HG02623 (cell line): ENCODE measurements at regions not wholly inside any gene's neighbourhood (a gene's known extent, or its start where the extent isn't known, plus 50 kb on each side); places are given as distances from the start of the nearest gene placed in this dataset.
"Not testable (repeated sequence)": the region's sequence is repeated elsewhere in the genome, so short reads cannot be mapped to it uniquely, and the experiment has no call there.

Experiments used
- ATAC-seq: cut with Tn5 transposase; IDR thresholded peaks from one replicate; pipeline ENCODE4 v1.9.1; 2021; ENCODE audit warnings: moderate library complexity; ENCODE audit not compliant: unreplicated experiment

DNA sequence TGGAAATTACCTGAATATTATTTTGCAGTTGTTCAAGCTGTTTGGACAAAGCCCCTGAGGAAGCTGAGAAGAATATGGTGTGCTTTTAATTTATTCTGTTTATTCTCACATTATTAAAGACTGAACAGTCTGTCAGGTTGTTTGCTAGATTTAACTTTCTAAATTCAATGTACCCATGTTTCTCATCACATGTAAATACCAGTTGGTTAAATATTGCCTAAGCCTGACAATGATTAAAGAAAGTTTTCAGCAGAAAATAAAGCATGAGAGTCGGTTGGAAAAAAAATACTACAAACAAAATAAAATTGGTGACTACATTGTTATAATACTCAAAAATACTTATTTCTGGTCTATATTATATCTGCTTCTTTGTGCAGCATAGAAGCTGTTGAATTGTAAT lies 1974.7 kb downstream of the ARAP2 start:
- ATAC-seq = no peak

DNA sequence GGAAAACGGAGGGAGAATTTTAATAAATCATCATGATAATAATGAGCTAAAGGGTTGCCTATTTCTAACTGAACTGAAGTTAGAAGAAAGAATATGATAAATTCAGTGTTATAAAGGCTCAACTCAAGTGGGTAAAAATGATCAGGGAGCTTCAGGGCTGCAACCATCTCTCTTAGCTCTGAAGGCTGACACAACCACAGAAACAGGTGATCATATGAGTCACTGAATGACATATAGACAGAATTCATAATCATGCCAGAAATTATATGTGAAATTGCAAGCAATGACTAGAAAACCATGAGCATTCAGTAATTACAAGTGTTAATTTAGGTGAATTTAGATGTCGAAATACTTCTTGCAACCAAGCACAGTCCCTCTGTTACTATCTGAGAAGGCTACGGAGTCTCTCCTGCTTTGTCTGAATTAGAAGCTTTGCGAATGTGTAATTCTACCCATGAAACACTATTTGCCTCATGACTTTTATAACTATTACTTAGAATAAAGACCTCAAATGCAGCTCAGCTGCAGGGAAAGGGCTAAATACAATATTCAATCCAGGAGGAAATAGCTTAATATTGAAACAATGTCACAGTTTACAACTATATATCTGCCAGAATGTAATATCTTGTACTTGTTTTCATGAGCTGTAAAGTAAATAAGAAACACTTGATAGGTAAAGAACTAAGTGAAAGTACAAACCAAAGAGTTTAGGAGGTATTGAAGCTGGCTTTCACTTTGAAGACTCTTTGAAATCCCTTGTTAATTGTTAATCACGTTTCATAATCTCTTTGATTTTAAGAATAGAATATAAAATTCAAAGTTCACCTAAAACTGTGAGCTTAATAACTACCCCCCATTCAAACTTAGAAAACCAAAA lies 1972.6 kb downstream of the ARAP2 start:
- ATAC-seq = no peak

DNA sequence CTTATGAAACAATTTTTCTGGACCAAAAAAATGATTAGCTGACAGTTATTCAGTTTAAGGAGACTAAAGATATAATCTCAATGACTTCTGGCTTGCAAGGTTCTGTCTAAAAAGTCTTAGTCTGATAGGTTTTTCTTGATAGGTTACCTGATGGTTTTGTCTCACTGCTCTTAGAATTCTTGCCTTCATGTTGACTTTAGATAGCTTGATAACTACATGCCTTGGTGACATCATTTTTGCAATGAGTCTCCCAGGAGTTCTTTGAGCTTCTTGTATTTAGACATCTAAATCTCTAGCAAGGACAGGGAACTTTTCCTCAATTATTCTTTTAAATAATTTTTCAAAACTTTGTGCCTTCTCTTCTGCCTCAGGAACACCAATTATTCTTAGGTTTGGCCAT lies 1965.3 kb downstream of the ARAP2 start:
- no peak for ATAC-seq

DNA sequence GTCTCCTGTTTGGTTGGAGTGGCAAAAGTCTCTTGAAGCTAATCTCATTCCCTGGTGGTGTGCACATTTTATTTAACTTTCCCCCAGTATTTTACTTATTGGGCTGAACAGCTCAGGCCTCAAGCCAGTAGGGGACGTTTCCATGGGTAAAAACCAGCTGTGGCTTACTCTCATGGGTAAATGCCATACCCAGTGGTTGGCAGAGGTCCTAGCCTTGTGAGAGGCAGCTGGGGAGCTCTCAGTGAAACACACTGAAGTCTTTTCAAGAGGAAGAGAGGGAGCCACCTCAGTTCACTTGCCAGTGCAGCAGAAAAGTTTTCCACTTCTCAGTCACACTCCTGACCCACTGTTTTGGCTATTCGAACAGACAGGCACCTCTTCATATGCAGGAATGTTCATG lies 1964.2 kb downstream of the ARAP2 start:
- ATAC-seq = no peak

DNA sequence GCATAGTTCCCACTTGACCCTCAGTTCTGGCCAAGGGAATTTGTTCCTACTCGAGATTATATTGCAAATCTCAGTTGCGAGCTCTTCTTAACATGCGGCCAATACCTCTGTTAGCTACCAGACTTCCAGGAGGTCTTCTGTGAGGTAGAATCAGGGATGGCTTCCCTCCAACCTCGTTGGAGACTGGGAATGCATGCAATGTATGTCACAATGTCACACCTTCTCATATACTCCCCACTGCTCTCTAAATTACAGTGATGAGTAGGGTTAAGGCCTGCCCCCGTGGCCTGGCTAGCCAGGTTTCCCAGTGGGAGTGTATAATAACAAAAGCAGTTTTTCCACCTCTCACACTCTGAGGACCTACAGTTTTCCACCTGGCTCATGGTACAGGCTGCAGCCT lies 1962.5 kb downstream of the ARAP2 start:
- ATAC-seq = no peak

DNA sequence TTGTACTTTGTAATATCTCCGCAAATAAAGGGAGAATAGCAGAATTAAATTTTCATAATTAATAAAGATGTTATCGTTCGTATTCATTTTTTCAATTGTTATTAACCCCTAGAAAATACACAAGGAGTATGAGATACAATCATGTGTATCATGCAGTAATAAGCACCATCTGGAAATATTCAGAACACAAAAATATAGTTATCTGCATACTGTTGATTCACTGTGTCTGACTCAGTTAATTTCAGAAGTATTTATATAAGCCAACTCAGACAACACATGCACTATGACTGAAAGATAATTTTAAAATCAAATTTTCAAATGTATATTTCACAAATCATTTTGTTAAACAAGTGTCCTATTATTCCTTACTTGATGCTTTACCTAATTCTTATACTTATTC lies 1954.8 kb downstream of the ARAP2 start:
- no peak for ATAC-seq

DNA sequence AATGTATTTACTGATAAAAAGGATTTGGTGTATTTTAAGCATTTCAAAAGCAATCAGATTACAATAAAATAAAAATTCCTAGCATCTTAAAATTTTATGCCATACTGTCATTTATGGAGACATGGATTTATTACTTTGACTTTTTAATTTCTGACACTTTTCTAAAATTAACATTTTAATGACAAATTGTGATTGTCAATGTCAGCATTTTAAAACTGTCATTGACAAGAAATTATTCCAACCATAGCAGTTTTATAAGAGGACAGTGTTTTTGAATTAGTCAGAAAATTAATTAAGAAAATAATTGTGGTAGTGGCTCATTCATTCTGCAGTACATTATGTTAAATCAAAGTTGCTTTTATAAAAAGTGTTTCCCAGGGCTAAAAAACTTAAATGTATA lies 1954.4 kb downstream of the ARAP2 start:
- ATAC-seq = no peak

DNA sequence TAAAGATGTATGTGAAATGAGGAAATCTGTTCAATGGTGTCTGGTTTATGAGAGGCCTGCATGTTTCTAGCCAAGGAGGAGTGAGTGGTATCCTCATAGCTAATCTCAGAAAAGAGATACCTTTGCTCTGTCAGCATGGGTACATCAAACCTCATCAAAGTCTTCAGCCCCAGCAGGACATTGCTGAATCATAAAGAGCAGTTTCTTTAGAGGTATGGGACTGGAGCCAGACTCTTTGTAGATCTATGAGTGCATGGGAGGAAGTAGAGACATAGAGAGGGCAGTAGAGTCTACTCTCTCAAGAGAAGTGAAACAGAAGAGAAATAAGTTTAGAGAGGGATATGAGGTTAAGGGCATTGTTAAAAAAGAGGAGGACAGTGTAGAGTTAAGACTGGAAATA lies 1950.9 kb downstream of the ARAP2 start:
- ATAC-seq = no peak

DNA sequence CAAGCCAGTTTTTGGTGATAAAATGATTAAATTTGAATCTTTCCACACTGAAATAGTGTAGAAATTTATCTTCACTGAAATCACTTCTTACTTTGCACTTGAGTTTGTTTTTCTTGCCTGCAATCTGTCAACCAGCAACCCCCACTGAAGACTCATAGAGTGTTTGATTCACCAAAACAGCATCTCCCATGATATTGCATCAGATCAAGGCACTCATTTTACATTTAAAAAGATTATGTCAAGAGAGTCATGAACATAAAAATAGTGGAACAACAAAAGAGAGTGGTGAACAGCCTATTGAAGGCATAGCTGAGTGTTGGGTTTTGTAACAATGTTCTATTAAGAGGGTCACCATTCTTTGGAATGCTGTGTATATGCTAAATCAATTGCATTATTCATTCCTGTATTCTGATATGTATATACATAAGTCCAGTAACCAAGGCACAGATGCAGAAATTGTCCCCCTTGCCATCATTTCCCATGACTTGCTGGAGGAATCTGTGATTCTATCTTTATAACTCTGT lies 1934.9 kb downstream of the ARAP2 start:
- no peak for ATAC-seq

DNA sequence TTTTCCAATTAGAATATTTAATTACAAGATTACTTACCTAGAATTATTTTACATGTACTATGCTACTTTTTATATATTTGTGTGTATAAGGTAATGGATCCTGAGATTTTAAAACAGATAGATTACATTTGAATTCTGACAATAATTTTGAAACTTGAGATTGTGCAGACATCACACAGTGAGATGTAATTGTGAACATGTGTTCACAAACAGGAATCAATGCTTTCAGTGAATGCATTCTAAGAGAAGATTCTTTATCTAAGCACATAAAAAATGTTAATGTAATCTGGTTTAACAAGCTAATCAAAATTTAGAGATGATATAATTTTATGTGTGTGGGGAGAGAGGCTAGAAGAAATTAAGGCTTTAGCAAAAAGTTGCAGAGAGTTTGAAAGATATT lies 1925.5 kb downstream of the ARAP2 start:
- ATAC-seq = no peak

DNA sequence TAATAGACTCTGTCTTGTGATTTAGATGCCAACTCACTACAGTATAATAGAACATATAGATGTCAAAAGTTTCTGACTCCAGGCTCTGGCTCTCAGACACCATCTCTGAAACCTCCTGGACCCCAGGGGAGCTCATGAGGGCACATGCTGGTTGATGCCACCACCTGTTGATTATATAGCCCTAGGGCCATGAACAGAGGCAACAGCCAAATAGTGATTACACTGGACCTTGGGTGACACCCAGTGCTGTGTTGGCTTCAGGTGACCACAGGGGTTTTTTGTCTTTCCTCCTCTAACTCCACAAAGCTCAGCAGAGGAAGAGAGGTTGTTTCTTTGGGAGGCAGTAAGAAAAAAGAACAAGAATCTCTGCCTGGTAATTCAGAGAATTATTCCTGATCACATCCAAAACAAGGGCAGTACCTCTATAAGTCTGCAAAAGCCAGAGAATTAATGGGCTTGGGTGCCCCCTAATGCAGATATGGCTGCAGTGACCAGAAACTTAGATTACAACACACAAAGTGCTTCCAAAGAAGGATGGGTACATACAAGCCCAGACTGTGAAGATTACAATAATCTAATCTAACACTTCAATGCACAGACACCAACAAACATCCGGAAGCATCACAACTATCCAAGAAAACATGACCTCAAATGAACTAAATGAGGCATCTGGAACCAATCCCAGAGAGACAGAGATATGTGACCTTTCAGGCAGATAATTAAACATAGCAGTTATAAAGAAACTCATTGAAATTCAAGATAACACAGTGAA lies 1920.6 kb downstream of the ARAP2 start:
- ATAC-seq = no peak

DNA sequence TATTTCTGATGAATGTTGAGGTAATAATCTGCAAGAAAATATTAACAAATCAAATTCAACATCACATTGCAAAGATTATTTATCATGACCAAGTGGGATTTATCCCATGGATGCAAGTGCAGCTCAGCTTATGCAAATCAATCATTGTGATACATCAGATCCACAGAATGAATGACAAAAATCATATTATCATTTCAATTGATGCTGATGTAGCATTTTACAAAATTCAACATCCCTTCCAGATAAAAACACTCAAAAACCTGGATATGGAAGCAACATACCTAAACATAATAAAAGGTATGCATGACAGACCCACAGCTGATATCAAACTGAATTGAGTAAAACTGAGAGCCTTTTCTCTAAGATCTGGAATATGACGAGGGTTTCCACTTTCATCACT lies 1915.4 kb downstream of the ARAP2 start:
- no peak for ATAC-seq

DNA sequence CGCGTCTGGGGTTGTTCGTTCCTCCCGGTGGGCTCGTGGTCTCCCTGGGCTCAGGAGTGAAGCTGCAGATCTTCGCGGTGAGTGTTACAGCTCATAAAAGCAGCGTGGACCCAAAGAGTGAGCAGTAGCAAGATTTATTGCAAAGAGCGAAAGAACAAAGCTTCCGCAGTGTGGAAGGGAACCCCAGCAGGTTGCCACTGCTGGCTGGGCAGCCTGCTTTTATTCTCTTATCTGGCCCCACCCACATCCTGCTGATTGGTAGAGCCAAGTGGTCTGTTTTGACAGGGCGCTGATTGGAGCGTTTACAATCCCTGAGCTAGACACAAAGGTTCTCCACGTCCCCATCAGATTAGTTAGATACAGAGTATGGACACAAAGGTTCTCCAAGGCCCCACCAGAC lies 1909.2 kb downstream of the ARAP2 start:
- not testable (repeated sequence) for ATAC-seq

DNA sequence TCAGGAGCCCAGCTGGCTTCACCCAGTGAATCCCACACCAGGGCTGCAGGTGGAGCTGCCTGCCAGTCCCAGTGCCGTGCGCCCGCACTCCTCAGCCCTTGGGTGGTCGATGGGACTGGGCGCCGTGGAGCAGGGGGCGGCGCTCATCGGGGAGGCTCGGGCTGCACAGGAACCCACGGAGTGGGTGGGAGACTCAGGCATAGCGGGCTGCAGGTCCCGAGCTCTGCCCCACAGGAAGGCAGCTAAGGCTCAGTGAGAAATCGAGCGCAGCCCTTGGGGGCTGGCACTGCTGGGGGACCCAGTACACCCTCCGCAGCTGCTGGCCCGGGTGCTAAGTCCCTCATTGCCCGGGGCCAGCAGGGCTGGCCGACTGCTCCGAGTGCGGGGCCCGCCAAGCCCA lies 1908.8 kb downstream of the ARAP2 start:
- not testable (repeated sequence) for ATAC-seq

DNA sequence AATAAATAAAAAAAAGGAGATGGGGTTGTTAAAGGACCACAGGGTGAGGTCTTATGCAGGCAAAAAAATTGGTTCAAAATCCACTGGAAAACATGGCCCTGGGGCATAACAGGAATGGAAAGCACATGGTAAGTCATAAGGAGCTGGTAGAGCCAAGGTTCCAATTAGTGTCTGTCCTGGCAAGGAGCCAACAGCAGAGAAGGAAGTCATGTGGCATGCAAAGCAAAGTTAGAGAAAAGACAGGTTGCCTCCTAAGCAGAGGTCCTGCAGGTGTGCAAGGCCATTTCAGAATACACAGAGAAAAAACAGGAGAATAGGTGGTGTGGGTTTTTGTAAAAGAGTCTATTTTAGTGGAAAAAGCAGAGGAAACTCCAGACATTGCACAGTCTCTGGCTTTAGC lies 1881.7 kb downstream of the ARAP2 start:
- no peak for ATAC-seq

DNA sequence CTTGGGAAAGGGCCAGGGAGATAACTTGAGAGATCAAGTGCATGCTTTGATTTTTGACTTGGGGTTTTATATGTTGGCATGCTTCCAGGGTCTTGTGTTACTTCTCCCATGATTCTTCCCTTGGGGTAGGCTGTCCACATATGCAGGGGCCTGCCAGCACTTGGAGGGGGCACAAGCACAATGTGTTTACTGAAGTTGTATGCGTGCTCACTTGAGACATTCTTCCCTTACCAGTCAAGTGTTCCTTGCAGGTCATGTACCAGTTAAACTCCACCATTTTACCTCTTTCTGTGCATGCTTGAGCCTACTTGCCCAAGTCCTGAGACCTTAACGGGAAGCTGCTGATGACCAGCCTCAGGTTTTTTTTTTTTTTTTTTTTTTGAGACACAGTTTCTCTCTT lies 1880.5 kb downstream of the ARAP2 start:
- no peak for ATAC-seq

DNA sequence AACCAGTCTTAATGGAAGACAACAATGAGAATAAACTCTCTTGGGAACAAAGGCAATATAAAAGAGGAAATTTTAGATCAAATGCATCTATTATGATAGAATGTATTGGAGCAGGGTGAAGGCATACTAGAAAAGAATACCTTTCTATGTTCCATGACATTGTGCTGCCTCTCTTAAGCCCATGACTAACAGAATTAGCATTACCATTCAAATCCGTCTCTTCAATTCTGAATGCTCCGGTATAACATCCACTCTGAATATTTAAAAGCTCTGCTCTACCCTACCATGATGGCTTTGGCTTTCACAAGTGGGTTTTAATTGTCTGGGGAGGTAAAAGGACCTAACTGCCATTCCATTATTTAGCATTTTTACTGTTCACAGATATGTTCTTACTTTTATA lies 1878.4 kb downstream of the ARAP2 start:
- no peak for ATAC-seq

DNA sequence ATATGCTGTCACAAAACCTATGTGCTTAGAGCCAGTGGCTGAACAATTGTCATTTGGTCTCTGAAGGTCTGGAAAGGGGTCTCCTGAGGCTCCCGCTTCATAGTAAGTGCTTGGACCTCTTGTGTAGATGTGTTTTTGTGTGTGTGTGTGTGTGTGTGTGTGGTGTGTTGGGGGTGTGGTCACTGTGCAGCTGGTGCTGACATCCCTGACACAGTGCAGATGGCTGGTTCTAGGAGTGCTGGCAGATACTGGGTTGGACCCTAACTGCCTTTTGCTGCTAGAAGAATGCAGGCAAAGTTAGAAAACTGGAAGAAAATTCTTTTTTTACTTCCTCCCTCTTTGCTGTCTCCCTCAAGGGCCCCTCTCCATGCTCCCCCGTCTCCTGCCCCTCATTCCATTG lies 1872.6 kb downstream of the ARAP2 start:
- no peak for ATAC-seq

DNA sequence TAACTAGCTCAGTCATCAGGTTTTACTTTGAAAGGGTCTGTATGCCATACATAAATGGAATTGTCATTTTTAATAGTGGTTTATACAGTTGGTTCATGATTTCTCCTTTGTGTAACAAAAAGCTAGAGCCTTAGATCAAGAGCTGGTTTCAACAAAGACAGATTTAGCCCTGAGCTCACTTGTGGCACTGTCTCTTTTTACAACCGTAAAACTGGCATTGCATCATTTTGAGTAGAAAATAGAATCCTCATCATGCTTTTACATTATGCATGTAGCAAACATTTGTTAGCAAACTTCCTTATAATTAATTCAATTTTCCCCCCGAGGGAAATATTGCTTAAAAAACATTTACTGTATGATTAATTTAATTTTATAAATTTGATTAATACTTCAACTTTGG lies 1871.5 kb downstream of the ARAP2 start:
- no peak for ATAC-seq

DNA sequence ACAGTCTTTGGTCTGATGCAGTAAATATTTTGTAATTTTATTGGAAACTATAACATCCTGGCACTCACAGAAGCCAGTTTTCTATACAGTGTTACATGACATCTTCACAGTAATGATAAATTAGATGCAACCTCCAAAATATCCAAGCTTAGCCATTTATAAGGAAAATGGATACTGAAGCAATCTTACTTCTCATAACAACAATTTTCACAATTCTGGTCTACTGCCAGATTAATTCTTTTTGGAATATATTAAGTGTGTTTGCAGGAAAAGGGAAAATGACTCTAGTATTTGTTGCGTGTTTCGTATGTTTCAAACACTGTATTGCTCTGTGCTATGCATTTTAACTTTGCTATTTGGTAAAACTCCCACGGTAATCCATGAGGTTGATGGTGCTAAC lies 1870.9 kb downstream of the ARAP2 start:
- ATAC-seq = no peak

DNA sequence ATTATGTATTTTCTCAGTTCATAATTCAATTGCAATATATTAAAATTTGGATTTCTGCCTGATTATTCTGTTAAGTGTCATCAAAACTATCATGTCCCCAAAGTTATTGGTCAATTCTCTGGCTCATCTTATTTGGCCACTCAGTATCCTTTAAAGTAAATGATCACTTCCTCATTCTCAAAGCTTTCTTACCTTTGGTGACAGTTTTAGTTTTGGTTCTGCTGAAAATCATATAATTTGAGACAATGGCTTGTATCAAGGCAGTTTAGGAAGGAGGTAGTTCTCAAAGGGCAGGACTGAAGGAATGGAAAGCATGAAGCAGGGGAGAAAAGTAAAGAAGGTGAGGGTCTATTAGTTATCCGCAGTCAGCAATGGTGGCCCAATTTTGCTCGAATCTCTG lies 1832.1 kb downstream of the ARAP2 start:
- ATAC-seq = no peak

DNA sequence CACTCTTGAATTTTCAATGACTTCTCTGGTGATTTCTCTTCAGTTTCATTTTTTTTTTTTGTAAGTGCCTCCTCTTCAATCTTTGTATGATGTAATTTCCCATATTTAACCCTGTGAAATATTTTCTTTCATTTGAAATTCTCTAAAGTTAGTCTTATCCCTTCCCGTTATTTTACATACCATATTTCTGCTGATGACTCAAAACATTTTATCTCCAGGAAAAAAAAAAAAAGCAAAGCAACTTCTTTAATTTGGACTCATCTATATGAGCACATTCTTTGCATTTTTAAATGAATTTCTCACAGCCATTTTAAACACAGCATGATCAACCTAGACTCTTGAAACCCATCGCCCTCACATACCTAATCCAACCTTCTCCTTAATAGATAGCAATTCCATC lies 1831.4 kb downstream of the ARAP2 start:
- ATAC-seq = no peak
